ENCODE measurements at regions not wholly inside any gene's neighbourhood (a gene's known extent, or its start where the extent isn't known, plus 50 kb on each side); places are given as distances from the start of the nearest gene placed in this dataset.

- Histone ChIP-seq H3K4me2 (ENCODE audit: insufficient read depth in 1 of 2, low read depth in 2 of 2, low read length in 2 of 2) (no peak overlapping the region), H3K23me2 (ENCODE audit: low read depth, low read length) (no peaks in the 10 kb centered on the region), H4K20me1 (replicated peaks in 1 of 2; ENCODE audit: control insufficient read depth in 1 of 2, insufficient read depth in 2 of 2, low read length in 2 of 2) (no peaks in the 10 kb centered on the region), H3K79me2 (ENCODE audit: control insufficient read depth in 1 of 2, insufficient read depth in 2 of 2, low read length in 2 of 2) (no peaks in the 10 kb centered on the region), H2AK5ac (ENCODE audit: low read depth, low read length) (no peak overlapping the region), H3K9ac (replicated peaks in 1 of 4; ENCODE audit: extremely low read depth in 1 of 4, low read depth in 3 of 4, low read length in 3 of 4) (no peak overlapping the region), H2AFZ (ENCODE audit: low read length) (no peak overlapping the region), H3K4me3 (ENCODE audit: extremely low read depth in 1 of 4, insufficient read depth in 2 of 4, low read depth in 3 of 4, low read length in 4 of 4) (no peak overlapping the region), H3K27ac (ENCODE audit: low read depth, low read length) (no peak overlapping the region), H3K79me1 (ENCODE audit: low read depth, low read length) (no peaks in the 10 kb centered on the region), H3K56ac (replicated peaks; ENCODE audit: insufficient read length, low read depth, low read length) (no peak overlapping the region), H4K5ac (ENCODE audit: insufficient read length, low read depth, low read length) (no peak overlapping the region), H3K4me1 (replicated peaks in 1 of 4; ENCODE audit: control insufficient read depth in 3 of 4, insufficient read depth in 4 of 4, low read length in 3 of 4) (no peaks in the 10 kb centered on the region), H3K4ac (replicated peaks; ENCODE audit: insufficient read length, low read depth, low read length) (no peak overlapping the region), H3K14ac (ENCODE audit: insufficient read length) (no peak overlapping the region), H2BK120ac (replicated peaks; ENCODE audit: low read depth, low read length) (no peak overlapping the region), H3K36me3 (ENCODE audit: control insufficient read depth in 2 of 4, insufficient read depth in 4 of 4, low read length in 3 of 4) (no peaks in the 10 kb centered on the region), H2BK12ac (ENCODE audit: low read depth, low read length) (no peak overlapping the region), H3K9me3 (ENCODE audit: insufficient read depth in 2 of 2, low read depth in 1 of 2, low read length in 1 of 2) (no peaks in the 10 kb centered on the region), H3K23ac (ENCODE audit: insufficient read length) (no peak overlapping the region), H2BK15ac (ENCODE audit: low read length) (no peak overlapping the region), H4K91ac (replicated peaks; ENCODE audit: insufficient read length, low read length) (no peak overlapping the region), H3K18ac (ENCODE audit: extremely low read depth, low read length) (no peak overlapping the region), H2BK5ac (ENCODE audit: low read depth, low read length) (no peak overlapping the region), H2BK20ac (ENCODE audit: low read length) (no peak overlapping the region), H3K27me3 (replicated peaks in 1 of 4; ENCODE audit: control insufficient read depth in 3 of 4, extremely low read depth in 1 of 4, insufficient read depth in 3 of 4, low read length in 3 of 4) (no peaks in the 10 kb centered on the region), H4K8ac (ENCODE audit: extremely low read depth, insufficient read depth, low read length) (no peak overlapping the region)
- TF ChIP-seq FOSL1 (IDR thresholded peaks at IDR 0.05; ENCODE audit: insufficient read depth, low read depth, low read length) (no peak), SIN3A (conservative IDR thresholded peaks at IDR 0.05 in 1 of 2, IDR thresholded peaks at IDR 0.05 in 1 of 2; ENCODE audit: low read depth in 1 of 2, low read length in 2 of 2) (no peak), TCF12 (IDR thresholded peaks at IDR 0.05; ENCODE audit: low read depth, low read length) (no peak), CBX5 (IDR thresholded peaks at IDR 0.05; ENCODE audit: low read depth, low read length) (no peak), KDM5A (IDR thresholded peaks at IDR 0.05; ENCODE audit: low read length) (no peak), JUN (IDR thresholded peaks at IDR 0.05; ENCODE audit: low read depth, low read length) (no peak)
- no peak for FAIRE-seq
- DNase-seq (ENCODE audit: low read depth in 1 of 2, low spot score in 2 of 2), result no peak
- CTCF ChIA-PET (ENCODE audit: partially characterized antibody), result no interaction called here
- 90% methylated on average over 3 of the region's 3 CpGs; no CpG with 5 or more reads in 1 of the 2 experiments for WGBS, 2 experiments (ENCODE audit: extremely low coverage in 1 of 2, insufficient coverage in 1 of 2, insufficient read length in 1 of 2, insufficient replicate concordance in 2 of 2, low coverage in 1 of 2, low lambda C conversion rate in 2 of 2, missing lambda C conversion rate in 1 of 2)
- POLR2A ChIA-PET (ENCODE audit: partially characterized antibody), result no interaction called here
Observed at GRCh38 chrX:125012585-125012984, 307.1 kb upstream of the TEX13C start.

Measured in H1 (cell line).